MM.1S (cell line): ENCODE measurements at regions not wholly inside any gene's neighbourhood (a gene's known extent, or its start where the extent isn't known, plus 50 kb on each side); places are given as distances from the start of the nearest gene placed in this dataset.

Source experiments
- EZH2phosphoT487 ChIP-seq: fragments of 300-600 bp; sonication (generic); IDR thresholded peaks from 2 replicates; pipeline ENCODE4 v1.6.1; 2018; ENCODE audit warnings: antibody characterized with exemption, low read length
- TF ChIP-seq, protein P1 (sequence below): fragments of 300-600 bp; sonication (generic); IDR thresholded peaks from 2 replicates; pipeline ENCODE4 v1.5.1; 2016; ENCODE audit warnings: antibody characterized with exemption, low read length, mixed read lengths

DNA sequence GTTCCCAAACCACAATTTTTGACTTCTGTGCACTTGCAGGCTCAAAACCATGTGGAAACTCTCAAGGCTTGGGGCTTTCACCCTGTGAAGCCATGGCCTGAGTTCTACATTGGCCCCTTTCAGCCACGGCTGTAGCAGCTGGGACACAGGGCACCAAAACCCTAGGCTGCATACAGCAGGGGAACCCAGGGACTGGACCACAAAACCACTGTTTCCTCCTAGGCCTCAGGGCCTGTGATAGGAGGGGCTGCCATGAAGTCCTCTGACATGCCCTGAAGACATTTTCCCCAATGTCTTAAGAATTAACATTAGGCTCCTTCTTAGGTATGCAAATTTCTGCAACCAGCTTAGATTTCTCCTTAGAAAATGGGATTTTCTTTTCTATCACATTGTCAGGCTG is 312.1 kb upstream of the TUSC1 start:
- TF ChIP-seq, protein P1, sequence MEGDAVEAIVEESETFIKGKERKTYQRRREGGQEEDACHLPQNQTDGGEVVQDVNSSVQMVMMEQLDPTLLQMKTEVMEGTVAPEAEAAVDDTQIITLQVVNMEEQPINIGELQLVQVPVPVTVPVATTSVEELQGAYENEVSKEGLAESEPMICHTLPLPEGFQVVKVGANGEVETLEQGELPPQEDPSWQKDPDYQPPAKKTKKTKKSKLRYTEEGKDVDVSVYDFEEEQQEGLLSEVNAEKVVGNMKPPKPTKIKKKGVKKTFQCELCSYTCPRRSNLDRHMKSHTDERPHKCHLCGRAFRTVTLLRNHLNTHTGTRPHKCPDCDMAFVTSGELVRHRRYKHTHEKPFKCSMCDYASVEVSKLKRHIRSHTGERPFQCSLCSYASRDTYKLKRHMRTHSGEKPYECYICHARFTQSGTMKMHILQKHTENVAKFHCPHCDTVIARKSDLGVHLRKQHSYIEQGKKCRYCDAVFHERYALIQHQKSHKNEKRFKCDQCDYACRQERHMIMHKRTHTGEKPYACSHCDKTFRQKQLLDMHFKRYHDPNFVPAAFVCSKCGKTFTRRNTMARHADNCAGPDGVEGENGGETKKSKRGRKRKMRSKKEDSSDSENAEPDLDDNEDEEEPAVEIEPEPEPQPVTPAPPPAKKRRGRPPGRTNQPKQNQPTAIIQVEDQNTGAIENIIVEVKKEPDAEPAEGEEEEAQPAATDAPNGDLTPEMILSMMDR, result no peak
- no peak for TF ChIP-seq EZH2phosphoT487
